ENCODE measurements at regions not wholly inside any gene's neighbourhood (a gene's known extent, or its start where the extent isn't known, plus 50 kb on each side); places are given as distances from the start of the nearest gene placed in this dataset.
A peak's percentile ranks its signal among the peaks of the same experiment; 100 is the strongest.
"Not testable (repeated sequence)": the region's sequence is repeated elsewhere in the genome, so short reads cannot be mapped to it uniquely, and the experiment has no call there.

DNA sequence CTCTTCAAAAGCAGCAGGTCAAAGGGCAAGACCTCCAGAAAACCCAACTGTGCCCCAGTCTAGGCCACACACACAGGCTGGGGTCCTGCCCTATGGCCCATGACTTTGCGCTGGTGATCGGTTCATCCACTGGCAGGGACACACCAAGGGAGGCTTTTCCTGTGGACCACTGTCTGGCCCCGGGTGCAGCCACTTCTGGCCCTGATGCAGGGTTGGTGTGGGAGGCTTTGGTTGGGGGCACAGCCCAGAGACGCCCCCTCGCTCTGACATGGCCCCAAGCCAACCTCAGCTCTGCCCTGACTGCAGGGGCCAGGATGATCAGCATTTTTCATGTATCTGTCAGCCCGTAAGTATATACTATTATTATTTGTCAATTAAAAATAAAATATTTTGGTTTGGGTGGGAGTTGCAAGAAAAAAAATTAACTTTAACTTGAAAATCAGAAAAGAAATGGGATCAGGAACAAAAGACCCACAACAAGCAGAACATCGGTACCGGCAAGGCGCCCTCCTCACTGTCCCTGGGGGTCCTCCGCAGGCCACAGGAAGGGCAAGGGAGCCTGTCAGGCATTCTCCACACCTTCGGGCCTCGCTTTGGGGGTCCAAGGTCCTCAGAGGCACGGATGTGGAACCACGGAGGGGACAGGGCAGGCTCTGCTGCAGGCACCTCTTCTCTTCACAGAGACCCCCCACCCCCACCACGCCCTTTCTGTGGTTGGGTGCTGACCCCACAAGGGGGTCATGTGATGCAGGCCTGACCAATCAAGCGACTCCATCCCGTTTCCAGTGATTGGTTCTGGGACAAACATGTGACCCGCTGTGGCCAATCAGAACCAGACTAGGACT lies 181.5 kb upstream of the SFSWAP start:
- no peak for DNase-seq

DNA sequence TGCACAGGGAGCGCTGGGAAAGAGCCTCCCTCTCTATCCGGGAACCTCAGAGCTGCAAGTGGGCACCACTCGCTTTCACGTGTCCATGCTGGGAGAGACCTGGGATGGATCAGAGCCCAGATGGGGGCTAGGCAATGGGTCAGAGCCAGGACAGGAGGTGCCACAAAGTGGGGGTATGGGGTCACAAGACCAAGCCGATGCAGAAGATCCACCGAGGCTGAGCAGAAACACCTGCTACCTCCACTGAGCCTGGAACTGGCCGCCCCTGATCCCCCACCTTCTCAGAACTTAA lies 180.9 kb upstream of the SFSWAP start:
- DNase-seq = no peak

DNA sequence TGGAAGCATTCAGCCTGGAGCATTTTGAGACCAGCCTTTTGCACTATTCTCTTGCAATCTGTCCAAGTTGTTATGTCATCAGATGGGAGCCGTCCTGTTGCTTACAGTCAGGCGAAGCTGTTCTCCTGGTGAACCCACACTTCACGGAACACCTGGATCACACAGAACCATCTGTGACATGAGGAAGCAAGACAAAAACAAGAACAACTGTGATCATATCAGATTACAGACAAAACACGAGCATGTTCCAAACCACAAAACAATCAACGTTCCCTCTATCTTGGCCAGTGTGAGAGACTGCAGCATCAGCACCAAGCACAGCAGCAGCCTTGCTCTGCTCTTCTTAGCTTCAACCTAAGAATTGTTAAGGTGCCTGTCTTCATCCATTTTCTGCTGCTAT lies 180.5 kb upstream of the SFSWAP start:
- peak in 1 of 2 donors; percentile 35 for DNase-seq

DNA sequence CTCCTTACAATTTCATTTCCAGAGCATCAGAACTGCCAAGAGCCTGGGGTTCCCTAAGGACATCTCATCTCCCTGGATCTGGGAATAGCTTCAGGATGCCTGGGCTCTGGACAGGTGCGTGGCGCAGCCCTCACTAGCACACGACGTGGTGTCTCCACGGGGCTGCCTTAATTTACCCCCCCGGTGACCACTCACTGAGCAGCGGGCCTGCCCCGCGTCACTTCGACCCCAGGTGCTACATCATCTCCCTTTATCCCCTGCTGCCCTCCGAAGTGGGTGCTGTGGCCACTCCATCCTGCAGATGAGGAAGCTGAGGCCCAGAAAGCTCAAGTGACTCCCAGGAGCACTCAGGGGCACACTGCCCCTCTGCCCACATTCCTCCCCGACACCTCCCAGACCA lies 177.8 kb upstream of the SFSWAP start:
- DNase-seq = no peak

DNA sequence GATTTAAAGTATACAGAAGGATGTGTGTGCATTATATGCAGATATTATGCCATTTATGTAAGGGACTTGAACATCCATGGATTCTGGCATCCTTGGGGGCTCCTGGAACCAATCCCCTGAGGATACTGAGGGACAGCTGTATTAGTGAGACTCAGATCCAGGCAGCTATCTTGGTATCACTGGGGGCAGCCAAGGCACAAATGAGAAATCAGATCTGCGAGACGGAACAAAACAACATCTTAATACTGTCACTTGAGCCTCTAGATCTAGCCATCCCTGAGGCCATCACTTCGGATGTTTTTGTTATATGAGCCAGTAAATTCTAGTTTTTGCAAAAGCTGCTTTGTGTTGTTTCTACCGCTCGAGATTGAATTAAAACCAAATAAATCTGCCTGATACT lies 175.1 kb upstream of the SFSWAP start:
- DNase-seq = no peak

DNA sequence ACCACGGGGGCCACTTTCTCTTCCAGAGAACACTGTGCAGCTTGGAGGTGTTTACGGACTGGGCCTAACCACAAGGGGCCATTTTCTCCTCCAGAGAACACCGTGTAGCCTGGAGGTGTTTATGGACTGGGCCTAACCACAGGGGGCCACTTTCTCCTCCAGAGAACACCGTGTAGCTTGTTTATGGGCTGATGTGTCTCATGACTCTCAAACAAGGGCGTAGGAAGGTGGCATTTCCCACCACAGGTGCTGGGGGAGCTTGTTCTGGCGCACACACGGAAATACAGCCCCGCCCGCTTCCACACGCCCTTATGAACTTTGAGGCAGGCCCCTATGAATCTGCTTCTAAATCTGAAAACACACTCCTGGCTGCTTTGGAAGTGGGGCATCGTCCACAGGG lies 174.6 kb upstream of the SFSWAP start:
- DNase-seq = no peak

DNA sequence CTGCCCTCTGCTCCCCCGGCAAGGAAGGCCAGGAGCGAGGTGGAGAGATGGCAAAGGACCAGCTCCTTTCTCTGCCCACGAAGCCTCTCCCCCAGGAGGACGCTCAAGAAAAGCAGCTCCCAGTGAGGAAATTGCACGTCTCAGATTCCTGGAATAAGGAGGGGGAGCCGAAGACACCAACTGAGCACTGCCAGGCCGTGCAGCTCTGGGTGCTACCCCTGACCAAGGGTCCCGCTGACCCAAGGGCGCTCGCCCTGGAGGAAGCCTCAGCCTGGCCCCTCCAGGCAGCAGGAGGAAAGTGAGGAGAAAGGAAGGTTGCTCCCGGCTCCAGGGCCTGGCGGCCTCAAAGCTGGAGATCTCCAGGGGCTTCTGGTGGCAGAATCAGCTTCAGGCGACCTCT lies 174.1 kb upstream of the SFSWAP start:
- DNase-seq = no peak

DNA sequence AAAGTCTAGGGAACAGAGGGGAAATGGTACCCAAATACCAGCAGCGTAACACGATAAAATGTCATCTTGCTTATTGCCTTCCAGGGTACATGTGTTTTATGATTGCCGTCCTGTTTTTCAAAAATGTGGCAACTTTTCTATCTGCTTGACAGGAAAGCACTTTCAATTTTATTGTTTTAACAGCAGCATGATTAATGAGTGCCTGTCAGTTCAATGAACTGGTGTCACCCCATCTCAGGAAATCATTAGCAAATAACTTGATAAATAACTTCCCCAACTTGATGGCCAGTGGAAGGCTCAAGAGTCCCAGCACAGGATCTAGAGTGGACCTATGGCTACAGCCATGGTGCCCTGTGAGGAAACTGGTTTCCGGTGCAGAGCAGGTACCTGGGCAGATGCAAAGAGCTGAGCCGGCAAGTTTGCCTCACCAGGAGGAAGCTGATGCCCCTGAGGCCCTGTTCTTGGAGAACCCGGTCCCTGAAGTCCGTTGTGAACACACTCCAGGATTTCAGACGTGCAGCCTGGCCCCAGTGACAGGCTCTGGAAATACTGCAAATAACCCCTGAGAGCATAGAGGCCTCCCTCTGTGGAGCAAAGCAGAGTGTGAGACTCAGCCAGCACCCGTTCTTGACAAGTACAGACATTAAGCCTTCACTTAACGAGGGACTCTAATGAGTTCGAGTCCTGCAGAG lies 173.5 kb upstream of the SFSWAP start:
- no peak for DNase-seq

DNA sequence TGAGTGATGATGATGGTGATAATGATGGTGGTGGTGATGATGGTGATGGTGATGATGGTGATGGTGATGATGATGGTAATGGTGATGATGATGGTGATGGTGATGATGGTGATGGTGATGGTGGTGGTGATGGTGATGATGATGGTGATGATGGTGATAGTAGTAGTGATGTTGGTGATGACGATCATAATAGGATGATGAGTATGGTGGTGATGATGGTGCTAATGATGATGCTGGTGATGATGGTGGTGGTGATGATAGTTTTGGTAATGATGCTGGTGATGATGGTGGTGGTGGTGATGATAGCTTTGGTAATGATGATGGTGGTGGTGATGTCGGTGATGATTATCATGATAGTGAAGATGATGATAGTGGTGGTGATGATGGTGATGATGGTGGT lies 171.5 kb upstream of the SFSWAP start:
- no peak for DNase-seq

DNA sequence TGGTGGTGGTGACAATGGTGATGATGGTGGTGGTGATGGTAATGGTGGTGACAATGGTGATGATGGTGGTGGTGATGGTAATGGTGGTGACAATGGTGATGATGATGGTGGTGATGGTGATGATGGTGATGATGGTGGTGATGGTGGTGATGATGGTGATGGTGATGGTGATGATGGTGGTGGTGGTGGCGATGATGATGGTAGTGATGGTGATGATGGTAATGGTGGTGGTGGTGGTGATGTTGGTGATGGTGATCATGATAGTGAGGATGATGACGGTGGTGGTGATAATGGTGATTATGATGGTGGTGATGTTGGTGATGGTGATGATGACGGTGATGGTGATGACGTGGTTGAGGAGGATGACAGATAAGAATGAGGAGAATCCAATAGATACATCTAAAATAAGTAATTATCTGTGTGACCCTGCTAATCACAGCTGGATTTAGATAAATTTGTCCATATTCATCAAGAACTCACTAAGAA lies 170.7 kb upstream of the SFSWAP start:
- DNase-seq = no peak

DNA sequence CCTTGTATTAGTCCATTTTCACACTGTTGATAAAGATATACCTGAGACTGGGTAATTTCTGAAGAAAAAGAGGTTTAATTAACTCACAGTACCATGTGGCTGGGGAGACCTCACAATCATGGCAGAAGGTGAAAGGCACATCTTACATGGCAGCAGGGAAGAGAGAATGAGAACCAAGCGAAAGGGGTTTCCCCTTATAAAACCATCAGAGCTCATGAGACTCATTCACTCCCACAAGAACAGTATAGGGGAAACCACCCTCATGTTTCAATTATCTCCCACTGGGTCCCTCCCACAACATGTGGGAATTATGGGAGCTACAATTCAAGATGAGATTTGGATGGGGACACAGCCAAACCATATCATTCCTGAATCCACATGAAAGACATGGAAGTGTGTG lies 169.4 kb upstream of the SFSWAP start:
- not testable (repeated sequence) for DNase-seq

DNA sequence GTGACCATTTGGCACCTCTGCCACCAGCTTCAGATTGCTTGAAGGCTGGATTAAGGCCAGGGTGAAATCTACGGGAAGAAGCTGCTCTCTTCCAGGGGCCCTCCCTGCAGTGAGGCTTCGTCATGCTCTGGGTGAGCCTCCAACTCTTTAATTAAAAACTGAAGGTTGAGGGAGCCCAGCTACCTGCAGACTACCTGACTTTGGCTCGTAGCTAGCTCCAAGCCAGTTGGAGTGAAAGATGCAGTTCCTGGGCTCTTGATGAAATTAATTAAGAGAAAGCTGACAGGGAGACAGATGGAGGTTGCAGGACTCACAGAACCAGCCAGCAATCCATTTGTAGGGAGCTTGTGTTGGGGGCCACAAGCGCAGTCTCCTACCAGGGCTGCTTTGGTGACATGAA lies 168.5 kb upstream of the SFSWAP start:
- DNase-seq = no peak

DNA sequence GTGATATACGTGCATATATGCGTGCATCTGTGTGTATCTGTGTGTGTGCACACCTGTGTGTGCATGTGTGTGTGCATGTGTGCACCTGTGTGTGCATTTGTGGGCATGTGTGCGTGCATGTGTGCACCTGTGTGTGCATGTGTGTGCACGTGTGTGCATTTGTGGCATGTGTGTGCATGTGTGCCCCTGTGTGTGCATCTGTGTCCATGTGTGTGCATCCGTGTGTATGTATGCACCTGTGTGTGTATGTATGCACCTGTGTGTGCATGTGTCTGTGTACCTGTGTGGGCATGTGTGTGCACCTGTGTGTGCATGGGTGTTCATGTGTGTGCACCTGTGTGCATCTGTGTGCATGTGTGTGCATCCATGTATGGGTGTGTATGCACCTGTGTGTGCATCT lies 167.8 kb upstream of the SFSWAP start:
- no peak for DNase-seq

DNA sequence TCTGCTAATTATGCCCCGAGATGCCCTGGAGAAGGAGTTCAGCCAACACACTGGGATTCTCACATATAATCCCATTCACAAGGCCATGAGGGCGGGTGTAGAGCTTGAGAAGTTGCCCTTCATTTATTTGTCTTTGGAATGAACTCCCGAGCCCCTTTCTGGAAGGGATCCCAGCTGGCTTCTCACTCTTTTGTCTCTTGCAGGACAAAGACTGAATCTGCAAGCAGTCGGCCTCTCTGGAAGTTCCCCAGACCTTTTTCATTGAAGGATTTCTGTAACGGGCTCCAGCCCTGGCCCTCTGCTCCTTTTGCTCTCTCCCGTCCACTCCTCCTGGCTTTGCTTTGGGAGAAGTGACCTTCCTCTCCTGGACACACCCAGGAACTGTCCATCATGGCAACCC lies 163.3 kb upstream of the SFSWAP start:
- peak in 1 of 2 donors; percentile 5 for DNase-seq

DNA sequence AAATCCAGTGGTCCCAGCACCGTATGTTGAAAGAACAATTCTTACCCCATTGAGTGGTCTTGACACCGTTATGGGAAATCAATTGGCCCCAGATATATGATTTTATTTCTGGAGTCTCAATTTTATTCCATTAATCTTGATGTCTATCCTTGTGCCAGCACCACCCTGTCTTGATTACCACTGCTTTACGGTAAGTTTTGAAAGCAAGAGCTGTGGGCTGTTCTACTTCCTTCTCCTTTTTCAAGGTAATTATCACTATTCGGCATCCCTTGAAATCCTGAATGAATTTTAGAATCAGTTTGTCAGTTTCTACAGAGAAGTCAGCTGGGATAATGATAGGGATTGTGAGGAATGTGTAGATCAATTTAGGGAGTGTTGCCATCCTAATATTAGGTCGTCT lies 160.8 kb upstream of the SFSWAP start:
- DNase-seq = no peak

DNA sequence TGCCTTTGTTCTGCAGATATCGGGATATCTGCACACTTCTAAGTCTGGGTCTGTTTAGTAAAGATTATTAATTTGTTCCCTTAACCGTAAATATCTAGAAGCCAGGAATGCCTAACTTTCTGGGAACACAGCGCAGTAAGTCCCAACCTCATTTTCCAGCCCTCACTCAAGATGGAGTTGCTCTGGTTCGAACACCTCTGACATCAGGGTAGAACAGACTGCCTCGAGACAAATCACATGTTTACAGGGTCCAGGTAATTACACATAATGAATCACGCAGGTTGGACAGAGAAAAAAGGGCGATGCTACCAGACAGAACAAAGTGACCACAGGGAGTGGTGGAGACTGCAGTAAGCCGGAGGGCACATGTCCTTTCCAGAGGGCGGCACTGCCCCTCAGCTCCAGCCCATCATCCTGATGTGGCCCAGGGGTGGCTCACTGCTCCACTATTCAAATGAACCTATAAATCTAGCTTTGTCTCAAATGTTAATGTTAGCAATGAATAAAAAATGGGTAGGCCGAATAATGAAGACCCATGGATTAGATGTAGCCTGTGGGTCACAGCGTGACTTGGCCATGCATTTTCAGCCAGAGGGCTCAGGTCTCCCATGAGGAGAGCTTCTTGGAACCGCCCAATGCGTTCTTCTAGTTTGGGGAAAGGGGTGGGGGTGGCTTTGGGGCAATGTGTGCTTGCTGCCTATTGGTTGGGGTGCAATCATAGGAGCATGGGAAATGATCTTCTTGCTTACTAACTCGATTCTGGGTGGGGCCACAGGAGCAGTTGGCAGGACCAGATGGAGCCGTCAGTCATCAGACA lies 159.0 kb upstream of the SFSWAP start:
- DNase-seq = no peak

DNA sequence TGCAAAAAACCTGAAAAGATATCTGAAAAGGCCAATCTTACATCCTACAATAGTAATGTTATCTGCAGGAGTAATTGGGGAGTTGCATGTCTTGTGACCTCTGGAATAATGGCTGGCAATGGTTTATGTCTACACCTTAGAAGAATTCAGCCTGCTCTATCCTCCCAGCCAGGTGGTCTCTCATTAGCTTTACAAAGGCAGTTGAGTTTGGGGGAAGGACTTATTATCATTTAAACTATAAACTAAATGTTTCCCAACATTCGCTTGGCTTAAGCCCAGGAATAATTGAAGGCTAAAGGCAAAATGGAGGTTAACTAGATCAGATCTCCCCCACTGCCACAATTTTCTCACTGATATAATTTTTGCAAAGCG lies 158.4 kb upstream of the SFSWAP start:
- no peak for DNase-seq

DNA sequence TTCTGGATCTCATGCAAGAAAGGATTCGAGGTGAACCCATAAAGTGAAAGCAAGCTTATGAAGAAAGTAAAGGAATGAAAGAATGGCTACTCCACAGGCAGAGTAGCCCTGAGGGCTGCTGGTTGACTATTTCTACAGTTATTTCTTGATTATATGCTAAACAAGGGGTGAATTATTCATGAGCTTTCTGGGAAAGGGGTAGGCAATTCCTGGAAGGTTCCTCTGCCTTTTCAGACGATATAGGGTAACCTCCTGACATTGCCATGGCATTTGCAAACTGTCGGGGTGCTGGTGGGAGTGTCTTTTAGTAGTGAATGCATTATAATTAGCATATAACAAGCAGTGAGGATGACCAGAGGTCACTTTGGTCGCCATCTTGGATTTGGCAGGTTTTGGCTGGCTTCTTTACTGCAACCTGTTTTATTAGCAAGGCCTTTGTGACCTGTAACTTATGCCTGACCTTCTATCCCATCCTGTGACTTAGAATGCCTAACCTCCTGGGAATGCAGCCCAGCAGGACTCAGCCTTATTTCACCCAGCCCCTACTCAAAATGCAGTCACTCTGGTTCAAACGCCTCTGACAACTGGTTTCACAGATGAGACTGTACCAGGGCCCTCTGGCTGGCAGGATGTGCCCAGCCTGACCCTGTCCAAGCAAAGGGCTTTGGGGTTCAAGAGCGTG lies 157.7 kb upstream of the SFSWAP start:
- no peak for DNase-seq

DNA sequence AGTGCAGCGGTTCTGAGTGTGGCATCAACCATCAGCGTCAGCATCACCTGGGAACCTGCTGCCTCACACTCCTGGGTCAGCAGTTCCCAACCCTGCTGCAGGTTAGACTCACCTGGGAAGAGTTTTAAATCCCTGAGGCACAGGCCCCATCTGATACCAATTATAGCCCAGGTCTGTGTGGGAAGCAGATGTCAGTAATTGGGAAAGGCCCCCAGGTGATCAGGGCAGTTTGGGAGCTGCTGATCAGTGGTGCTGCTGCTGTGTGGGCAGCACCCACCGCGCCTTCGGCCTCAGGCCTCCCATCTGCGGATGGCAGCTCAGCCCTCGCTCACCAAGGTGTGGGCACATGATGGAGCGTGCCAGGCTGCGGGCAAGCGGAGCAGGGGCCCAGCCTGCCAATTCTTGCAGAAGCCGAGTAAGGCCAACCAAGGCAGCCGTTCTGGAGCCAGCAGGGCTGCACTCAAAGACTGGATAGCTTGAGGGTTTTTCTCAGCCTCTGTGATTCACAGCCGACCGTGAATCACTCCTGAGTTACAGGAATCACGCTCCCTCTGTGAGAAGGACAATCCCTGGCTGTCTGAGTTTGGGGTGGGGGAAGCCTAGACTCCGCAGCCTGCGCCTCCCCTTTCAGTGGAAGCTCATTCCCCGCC lies 155.6 kb upstream of the SFSWAP start:
- DNase-seq = no peak

DNA sequence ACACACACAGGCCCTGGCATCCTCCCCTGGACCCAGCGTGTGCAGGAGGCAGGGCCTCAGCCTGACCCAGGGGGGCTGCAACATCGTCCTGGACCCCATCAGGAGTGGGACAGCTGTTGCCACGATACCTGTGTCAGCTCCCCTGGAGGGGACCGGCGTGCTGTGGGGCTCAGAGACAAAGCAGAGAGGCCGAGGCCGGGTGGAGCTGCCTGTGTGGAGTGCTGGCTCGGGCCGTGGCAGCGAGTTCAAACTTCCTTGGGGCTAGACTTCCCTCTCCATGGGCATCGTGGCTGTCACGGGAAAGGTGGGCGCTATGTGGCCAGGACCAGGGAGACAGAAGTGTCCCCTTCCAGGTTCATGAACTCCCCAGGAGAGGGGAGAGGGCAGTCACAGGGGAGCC lies 155.0 kb upstream of the SFSWAP start:
- DNase-seq = no peak

DNA sequence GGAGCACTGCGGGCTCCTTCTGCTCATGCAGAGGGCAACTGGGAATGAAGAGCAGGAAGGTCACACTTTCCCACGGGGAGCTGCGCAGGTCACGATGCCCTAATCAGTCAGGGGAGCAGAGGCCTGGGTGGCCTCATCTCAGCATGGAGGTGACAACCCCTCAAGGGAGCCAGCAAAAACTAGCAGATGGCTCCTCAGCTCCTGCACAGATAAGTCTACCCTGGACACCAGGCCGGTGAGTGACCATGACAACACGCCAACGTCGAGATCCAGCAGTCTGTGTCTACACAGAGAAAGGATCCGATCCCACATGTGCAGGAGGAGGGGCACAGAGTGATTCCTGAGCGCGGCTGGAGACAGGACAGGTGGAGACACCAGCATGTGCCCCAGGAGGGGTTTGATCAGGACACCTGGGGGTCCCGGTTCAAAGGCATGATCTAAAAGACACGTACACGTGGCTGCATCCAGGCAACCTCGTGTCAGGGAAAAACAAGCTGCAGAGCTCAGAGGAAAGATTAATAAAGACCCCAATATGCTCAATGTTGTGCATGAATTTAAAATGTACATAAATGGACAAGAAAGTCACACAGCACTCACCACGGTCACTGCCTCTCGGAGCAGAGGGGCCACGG lies 153.7 kb upstream of the SFSWAP start:
- DNase-seq = no peak

All from hippocampal formation (tissue), 2 donors.